Skeletal muscle cell (primary cell): ENCODE measurements at regions not wholly inside any gene's neighbourhood (a gene's known extent, or its start where the extent isn't known, plus 50 kb on each side); places are given as distances from the start of the nearest gene placed in this dataset.

Experiments
- DNase-seq: peaks from one replicate; pipeline ENCODE4 v3.0.0-alpha.2; 2010; ENCODE audit warnings: low read depth
- H3K4me3 ChIP-seq: 2 replicates; pipeline ENCODE4 v1.5.1; 2011; ENCODE audit warnings: low read depth, mild to moderate bottlenecking, control low read depth, low read length, moderate library complexity

- no peak for DNase-seq
- H3K4me3 ChIP-seq: no peak overlapping the region
Observed at GRCh38 chr2:221074238-221074637, 497.9 kb downstream of the EPHA4 start.

- peak; percentile 32 for DNase-seq
Observed at GRCh38 chr2:221075203-221075602, 496.9 kb downstream of the EPHA4 start.

GRCh38 chr2:221077251-221077650 is 494.9 kb downstream of the EPHA4 start:
- DNase-seq: no peak
- H3K4me3 ChIP-seq: no peak overlapping the region

More at GRCh38 chr2:221075203-221075602, 496.9 kb downstream of the EPHA4 start:
- H3K4me3 ChIP-seq: no peak overlapping the region

GRCh38 chr2:221077799-221078198 is 494.3 kb downstream of the EPHA4 start:
- no peak overlapping the region for H3K4me3 ChIP-seq
- DNase-seq: no peak

DNA sequence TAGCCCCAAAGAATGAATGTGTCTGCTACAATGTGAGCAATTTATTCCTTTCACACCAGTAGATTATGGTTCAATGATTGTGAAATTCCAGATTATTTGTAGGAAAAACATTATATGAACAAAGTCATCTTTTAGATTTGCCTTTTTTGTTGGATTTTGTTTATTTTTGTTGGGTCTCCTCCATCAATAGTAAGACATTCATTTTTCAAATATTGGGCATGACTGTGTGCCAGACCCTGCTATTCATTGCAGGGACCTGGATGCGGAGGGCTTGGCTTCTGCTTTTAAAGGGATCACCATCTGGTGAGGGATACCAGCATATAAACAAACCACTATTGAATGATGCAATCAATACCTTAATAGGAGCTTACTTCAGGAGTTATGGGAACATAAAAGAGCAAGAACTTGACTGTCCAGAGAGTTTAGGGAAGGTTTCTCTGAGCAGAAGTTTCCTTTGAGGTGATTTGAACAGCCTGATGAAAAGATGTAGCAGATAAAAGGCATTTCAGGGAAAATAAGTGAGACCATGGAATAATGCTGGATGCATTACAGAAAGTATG is 486.7 kb downstream of the EPHA4 start:
- H3K4me3 ChIP-seq: no peak overlapping the region
- no peak for DNase-seq

- DNase-seq: no peak
- no peak overlapping the region for H3K4me3 ChIP-seq
Observed at GRCh38 chr2:221085936-221086335, 486.2 kb downstream of the EPHA4 start.

- H3K4me3 ChIP-seq: no peak overlapping the region
- no peak for DNase-seq
Observed at GRCh38 chr2:221087779-221088178, 484.3 kb downstream of the EPHA4 start.

DNA sequence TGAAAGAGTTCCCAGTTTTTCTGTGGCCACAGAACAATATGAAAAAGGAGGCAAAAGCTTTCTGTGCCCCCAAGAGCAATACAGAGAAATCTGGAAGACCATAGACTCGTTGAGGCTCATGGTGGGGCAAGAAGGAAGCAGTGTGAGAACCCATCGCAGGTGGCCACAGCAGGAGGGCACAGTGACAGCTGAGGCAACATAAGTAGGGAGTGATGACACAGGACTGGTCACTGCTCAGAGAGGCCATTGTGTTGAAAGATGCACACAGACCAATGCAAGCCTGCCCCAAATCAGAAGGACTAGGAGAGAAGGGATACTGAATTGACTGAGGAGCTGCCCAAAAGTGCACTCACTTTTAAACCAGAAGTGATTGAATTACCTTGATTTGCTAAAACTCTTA is 483.6 kb downstream of the EPHA4 start:
- DNase-seq: no peak

DNA sequence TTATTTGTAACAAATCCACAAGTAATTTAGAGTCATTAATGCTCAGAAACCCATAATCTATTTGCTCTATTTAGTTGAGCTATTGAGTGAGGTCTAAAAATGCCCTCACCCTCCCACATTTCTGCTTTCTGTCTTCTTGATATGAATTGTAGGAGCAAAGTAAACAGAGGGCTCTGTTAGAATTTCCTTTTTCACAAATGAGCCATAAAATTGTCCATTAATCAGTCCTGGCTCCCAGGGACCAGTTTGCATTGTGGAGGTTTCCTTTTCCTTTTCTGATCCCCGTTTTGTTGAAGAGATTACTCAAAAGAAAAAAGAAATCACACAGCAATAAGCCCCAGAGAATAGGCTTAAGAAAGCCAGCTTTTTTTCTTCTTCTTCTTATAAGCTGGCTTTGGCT is 476.7 kb downstream of the EPHA4 start:
- DNase-seq: no peak
- no peak overlapping the region for H3K4me3 ChIP-seq

More for the DNA sequence above, 483.6 kb downstream of the EPHA4 start:
- H3K4me3 ChIP-seq: no peak overlapping the region

DNA sequence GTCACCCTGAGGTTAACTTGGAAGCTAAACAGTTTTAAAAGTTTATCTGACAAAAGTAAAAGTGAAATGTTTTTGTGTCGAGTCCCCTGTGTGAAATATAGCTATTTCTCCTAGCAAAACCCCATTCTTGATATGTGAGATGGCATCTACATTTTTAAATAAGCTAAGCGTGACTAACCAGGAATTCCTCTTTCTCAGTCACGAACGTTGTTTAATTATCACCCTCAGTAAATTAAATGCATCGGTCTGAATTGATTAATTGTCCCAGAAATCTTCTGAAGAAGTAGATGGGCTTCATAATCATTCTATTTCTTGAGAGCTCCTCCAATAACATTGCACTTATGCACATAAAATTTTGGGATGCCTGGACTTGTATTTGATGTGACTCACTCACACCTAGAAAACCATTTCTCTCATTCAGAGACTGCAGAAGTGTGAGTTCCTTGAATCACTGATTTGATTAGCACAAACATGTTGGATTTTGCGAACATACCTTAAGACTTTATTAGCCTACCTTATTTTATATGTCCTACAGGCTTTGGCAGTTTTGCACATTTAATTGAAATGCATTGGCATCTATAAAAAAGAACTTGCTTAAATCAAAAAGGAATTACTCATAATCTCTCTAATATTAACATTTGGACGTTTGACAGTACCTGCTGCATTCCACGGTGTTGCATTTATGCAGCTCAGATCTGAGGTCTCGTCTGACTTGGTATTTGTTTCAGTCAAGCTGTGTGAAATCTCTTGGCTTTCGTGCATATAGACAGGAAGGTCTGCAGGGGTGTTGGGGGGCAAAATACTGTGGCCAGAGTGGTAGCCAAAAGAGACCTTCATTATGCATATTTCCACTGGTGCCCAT is 475.2 kb downstream of the EPHA4 start:
- DNase-seq: no peak

DNA sequence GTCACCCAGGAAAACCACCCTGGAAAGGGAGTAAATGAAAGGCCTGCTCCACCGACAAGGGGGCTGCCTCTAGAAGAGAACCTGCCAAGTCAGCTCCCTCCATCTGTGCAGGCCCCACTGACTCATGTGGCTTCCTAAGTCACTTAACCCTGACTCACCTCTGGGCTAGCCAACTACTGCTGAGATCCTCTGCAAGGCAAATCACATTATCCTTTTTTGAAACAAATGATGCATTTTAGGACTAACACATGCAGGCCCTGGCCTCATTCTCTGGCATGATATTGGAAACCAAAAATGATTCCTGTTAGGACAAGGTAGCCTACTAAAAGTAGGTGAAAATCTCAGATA is 474.6 kb downstream of the EPHA4 start:
- no peak overlapping the region for H3K4me3 ChIP-seq
- peak; percentile 34 for DNase-seq

More for the DNA sequence above, 475.2 kb downstream of the EPHA4 start:
- H3K4me3 ChIP-seq: no peak overlapping the region

DNA sequence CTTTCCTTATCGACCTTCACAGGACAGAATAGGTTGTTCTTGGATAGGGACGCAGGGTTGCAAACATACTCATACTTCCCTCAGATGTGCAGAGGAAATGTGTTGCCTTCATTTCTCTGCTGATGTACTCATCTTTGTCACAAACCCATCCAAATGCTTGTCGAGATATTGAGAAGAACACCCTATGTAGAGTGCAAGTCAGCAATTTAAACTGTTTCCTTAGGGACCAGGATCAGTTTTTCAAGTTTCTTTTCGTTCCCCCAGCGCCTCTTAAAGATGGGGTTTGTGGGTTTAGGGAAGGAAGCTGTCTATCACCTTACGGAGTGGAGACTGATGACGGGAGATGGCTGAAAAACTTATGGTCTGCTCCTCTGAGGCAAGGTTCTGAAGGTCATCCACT is 474.2 kb downstream of the EPHA4 start:
- H3K4me3 ChIP-seq: no peak overlapping the region
- no peak for DNase-seq

GRCh38 chr2:221100467-221101089 is 471.5 kb downstream of the EPHA4 start:
- no peak for DNase-seq
- no peak overlapping the region for H3K4me3 ChIP-seq

GRCh38 chr2:221102896-221103688 is 469.0 kb downstream of the EPHA4 start:
- no peak overlapping the region for H3K4me3 ChIP-seq
- no peak for DNase-seq

DNA sequence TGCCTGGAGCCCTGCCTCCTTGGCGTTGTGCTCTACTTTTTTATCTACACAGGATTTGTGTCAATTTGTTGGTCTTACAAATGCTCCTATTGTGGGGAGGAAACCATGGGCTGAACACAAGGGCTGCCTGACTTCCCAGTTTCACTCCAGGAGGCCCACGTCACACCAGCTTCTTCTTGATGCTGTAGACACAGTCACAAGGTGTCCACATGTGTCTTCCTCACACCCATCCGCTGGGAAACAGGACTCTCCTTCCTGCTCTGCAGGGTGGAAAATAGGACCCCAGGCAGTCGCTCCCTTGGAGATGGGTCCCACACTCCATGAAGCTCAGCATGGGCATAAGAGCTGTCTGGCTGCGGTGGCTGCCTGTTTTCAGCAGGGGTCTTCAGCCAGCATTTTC is 468.2 kb downstream of the EPHA4 start:
- no peak overlapping the region for H3K4me3 ChIP-seq
- DNase-seq: no peak

DNA sequence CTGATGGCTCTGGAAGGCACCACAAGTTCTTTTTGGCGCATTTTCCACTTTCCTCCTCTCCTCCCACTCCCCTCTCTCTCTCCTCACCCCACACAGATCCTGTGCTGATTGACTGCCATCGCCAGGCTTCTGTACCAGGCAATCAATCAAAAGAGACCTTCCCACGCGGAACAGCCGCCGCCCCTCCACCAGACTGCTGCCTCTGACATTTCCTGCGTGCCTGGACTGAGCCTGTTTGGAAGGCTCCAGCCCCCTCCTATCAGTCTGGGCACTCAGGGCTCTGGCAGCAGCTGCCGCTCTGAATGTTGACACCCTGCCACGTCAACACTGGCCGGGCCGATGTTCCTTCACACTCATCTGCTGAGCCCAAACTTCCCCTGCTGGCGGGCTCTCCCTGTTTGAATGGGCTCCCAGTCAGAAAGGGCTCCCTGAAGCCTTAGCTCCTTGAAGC is 467.7 kb downstream of the EPHA4 start:
- no peak overlapping the region for H3K4me3 ChIP-seq
- peak; percentile 23 for DNase-seq

- no peak for DNase-seq
- H3K4me3 ChIP-seq: no peak overlapping the region
Observed at GRCh38 chr2:221106241-221106640, 465.9 kb downstream of the EPHA4 start.

DNA sequence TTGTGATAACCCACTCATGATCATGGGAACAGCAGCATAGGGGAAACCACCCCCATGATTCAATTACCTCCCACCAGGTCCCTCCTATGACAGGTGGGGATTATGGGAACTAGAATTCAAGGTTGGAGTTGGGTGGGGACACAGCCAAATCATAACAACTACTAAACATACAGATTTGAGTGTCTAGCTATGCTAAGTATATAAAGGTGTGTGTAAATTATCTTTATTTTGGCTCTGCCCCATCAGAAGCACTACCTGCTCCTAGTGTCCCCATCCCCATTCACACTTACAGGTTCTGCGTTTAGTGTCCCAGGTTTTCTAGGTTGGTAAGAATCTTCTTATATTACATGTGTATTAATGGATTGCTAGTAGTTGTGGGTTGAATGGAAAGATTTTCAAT is 464.7 kb downstream of the EPHA4 start:
- no peak overlapping the region for H3K4me3 ChIP-seq
- DNase-seq: no peak

GRCh38 chr2:221109552-221109951 is 462.6 kb downstream of the EPHA4 start:
- no peak overlapping the region for H3K4me3 ChIP-seq
- DNase-seq: no peak

DNA sequence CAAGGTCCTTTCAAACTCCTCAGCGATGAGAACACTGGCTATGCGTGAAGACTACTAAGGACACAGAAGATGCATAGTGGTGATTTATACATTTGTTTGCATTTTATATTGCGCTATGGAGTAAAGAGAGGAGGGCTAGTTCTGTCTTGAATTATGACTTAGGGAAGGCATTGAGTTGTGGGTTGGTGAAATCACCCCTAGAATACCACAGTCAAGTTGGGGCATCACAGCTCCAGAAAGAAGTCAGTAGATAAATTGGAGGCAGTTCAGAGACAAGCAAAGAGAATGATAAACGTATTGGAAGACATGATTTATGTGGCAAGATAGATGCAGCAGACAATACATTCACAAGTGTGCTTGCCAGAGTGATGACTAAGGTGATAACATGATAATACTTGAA is 460.4 kb downstream of the EPHA4 start:
- DNase-seq: no peak

More for the DNA sequence above, 460.4 kb downstream of the EPHA4 start:
- no peak overlapping the region for H3K4me3 ChIP-seq
